Erythroblast (primary cell): ENCODE measurements at regions not wholly inside any gene's neighbourhood (a gene's known extent, or its start where the extent isn't known, plus 50 kb on each side); places are given as distances from the start of the nearest gene placed in this dataset.

ENCODE experiments used
- GATA1 ChIP-seq: IDR thresholded peaks from 2 replicates; pipeline ENCODE4 v1.6.1; 2011; ENCODE audit warnings: low read depth, mild to moderate bottlenecking, control low read depth, low read length, moderate library complexity
- POLR2A ChIP-seq: IDR thresholded peaks from 2 replicates; pipeline ENCODE4 v1.6.1; 2011; ENCODE audit warnings: mild to moderate bottlenecking, low read length

- TF ChIP-seq POLR2A (no peak), GATA1 (no peak)
Observed at GRCh38 chr16:79728048-79728922, 127.7 kb upstream of the MAF start.
